NCI-H2171 treated with DMSO at 0.1 percent for 48 hours (cell line): ENCODE measurements at regions not wholly inside any gene's neighbourhood (a gene's known extent, or its start where the extent isn't known, plus 50 kb on each side); places are given as distances from the start of the nearest gene placed in this dataset.
A peak's percentile ranks its signal among the peaks of the same experiment; 100 is the strongest.

ENCODE experiments used
- DNase-seq: peaks from one replicate; lab custom pipeline; 2025; lab: John Stamatoyannopoulos, UW

GRCh38 chr22:48855593-48856307 is 971.9 kb downstream of the BRD1 start:
- DNase-seq: no peak

DNA sequence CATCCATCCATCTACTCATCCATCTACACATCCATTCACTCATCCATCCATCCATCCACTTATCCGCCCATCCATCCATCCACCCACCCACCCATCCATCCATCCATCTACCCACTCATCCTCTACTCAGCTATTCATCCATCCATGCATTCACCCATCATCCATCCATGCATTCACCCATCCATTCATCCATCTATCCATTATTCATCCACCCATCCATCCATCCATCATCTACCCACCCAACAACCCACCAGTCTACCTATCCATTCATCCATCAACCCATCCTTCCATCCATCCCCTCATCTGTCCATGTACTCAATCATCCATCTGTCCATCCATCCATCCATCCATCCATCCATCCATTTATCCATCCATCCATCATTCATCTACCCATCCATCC is 972.7 kb downstream of the BRD1 start:
- DNase-seq: no peak

DNA sequence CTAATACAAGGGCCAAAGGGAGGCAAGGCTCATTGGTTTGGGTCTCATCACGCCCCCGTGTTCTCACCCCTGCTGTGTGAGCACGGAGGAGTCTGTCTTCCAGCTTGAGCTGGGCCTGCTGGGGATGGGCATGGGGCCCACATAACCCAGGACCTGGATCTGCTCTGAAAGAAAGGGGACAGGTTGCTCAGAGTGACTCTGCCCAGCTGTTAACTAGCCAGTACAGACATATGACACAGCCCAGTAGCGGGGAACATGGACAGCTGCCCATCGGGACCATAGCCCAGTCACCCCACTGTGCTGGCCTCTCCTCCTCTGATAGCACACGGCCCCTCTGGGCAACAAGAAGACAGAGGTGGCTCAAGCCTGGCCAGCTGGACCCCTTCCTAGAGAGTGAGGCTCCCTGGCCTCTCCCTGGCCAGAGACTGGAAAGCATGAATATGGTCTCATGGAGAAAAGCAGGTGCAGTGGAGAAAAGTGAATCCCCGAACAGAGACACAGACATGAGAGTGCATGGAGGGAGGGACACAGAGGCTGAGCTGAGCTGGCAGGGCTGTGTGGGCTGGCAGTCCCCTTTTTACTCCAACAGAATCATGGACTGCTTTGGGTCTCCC is 973.9 kb downstream of the BRD1 start:
- DNase-seq: no peak

- DNase-seq: no peak
These were observed 975.6 kb downstream of the BRD1 start for GRCh38 chr22:48851933-48852549.

- no peak for DNase-seq
These were observed 976.9 kb downstream of the BRD1 start for GRCh38 chr22:48850658-48851287.

- no peak for DNase-seq
These were observed 977.6 kb downstream of the BRD1 start for GRCh38 chr22:48849963-48850657.

DNA sequence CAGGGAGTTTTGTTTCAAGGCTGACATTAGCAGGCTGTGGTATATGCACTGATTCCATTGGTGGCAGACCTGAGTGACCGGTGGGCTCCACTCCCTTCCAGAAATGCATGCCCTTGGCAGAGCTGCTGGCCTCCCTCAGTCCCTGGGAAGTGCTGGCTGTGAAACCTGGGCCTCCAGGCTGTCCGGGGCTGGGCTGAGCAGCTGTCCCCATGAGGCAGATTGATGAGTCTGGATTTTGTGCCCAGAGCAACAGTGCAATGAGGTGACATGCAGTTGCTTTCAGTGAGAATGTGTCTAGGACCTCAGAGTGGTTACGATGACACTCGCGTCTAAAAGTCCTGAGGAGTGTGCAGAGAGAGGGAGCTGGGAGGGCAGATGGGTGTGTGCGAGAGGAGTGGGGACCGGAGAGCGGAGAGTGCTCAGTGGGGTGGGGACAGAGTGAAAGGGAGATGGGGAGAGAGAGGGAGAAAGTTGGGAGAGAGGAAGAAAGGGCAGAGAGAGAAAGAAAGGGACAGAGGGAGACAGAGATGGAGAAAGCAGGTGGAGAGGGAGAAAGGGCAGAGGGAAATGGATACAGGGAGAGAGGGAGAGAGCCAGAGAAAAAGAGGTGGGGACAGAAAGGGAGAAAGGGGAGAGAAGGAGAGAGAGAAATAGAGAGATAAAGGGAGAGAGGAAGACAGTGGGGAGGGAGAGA is 978.3 kb downstream of the BRD1 start:
- DNase-seq: no peak

DNA sequence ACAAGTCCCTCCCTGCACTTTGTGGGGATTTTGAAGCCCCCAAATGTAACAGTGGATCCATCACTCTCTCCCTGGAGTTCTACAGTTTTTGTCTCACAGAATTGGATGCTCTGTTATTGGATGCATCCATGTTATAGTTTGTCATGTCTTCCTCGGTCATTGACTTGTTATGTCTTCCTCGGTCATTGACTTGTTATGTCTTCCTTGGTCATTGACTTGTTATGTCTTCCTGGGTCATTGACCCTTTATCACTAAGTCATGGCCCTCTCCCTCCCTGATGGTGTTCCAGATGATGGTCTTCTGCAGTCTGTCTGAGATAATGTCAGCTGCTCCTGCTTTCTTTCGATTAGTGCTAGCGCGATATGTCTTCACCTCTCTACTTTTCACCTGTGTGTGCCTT is 981.5 kb downstream of the BRD1 start:
- DNase-seq: no peak

DNA sequence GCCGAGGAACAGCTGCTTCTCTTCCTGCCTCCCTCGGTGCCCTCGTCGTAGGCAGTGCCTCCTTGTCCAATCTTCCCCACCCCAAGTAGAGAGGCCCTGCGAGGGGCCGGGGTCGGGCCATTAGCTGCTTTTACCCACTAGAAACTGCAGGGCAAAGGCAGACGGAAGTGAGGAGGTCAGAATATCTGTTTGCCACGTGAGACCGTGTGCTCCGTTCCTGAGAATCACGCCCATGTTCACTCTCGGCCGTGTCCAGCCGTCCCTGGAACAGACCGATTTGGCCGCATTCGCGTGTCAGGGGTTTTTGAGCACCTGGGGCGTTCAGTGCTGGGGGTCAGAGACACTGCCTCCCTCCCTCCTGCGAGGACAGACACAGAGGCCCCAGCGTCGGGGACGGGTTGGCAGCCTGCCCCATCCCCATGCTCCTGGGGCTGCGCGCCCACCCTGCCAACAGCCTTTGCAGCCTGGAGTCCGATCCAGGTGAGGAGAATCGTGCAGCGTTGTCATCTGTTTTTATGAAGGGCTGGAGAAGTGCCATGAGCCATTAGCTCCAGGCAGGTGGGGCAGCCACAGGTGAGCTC is 982.2 kb downstream of the BRD1 start:
- peak; percentile 88 for DNase-seq

- DNase-seq: no peak
These were observed 983.5 kb downstream of the BRD1 start for GRCh38 chr22:48844056-48844675.

DNA sequence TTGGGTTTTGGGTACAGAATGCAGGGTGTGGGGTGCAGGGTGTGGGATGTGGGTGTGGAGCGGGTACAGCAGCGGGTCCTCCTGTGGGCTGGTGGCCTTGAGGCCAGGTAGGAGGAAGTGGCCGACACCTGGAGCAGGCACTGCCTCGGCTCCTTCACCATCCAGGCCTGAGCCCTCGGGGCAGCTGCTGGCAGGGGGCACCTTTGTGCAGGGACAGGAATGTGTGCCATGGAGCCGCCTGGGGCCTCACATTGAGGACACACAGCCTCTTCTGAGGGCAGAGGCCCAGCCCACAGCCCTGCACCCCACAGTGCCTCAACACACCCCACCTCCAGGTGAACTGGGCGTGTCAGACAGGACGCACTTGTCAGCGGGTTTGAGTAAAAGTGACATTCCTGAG is 984.0 kb downstream of the BRD1 start:
- no peak for DNase-seq

- DNase-seq: no peak
These were observed 984.7 kb downstream of the BRD1 start for GRCh38 chr22:48842976-48843375.

DNA sequence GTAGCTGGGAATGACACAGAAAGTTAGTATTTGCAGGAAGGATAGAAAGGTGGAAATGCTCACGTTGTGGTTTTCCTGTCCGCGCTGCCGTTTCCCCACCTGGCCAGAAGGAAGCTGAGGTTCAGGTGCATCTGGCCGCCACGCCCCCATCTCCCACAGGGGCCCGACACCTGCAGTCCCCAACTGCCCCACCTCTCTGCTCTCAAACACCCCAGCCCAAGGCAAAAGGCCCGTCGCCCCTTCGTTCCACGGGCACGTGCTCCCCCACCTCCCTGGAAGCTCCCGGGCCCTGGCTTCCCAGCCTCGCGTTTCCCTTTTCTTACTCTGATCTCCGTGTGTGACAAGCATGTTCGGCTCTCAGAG is 985.1 kb downstream of the BRD1 start:
- DNase-seq: no peak

GRCh38 chr22:48841881-48842582 is 985.6 kb downstream of the BRD1 start:
- no peak for DNase-seq

- no peak for DNase-seq
These were observed 987.3 kb downstream of the BRD1 start for GRCh38 chr22:48840112-48840949.

GRCh38 chr22:48838846-48839730 is 988.6 kb downstream of the BRD1 start:
- peak; percentile 18 for DNase-seq

- DNase-seq: no peak
These were observed 989.3 kb downstream of the BRD1 start for GRCh38 chr22:48838376-48838775.

GRCh38 chr22:48837341-48837935 is 990.2 kb downstream of the BRD1 start:
- DNase-seq: no peak
